Activated naive CD4-positive, alpha-beta T cell treated with Interleukin-2 at 50 U/mL for 16 hours (primary cell): ENCODE measurements at regions not wholly inside any gene's neighbourhood (a gene's known extent, or its start where the extent isn't known, plus 50 kb on each side); places are given as distances from the start of the nearest gene placed in this dataset.

ENCODE experiments used
- DNase-seq: peaks from one replicate; pipeline ENCODE4 v3.0.0-alpha.2; 2020

DNA sequence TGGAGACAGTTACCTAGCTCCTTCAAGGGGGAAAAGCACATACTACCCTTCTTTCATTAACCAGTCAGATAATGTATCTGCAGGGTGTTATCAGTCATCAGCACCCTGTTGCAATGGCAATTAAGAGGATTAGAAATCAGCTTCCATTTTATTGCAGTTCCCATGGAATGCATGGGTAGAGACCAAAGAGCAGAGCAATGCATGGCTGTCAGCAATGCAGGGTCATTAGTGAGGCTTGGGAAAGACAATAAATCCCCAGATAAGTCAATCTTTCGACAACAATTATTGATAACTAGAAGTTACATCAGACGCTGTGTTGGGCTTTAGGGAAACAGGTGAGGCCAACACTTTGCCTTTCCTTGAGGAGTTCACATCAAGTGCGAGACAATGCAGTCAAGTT lies 150.9 kb downstream of the MAFB start:
- no peak for DNase-seq

DNA sequence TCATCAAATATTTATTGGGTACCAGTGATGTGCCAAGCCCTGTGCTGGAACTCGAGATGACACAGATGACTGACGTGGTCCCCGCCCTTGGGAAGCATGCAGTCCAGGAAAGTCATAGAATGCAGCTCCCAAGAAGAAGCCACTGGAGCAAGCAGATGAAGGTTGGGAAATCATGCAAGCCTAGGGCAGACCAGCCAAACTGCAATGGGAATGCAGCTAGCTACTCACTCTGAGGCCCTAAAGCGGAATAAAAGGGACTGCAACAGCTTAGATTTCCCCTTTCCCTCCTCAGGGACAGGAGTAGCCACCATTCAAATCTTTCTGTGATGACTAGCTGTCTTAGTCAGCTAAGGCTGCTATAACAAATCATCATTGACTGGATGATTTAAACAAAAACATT lies 152.2 kb downstream of the MAFB start:
- DNase-seq: no peak

DNA sequence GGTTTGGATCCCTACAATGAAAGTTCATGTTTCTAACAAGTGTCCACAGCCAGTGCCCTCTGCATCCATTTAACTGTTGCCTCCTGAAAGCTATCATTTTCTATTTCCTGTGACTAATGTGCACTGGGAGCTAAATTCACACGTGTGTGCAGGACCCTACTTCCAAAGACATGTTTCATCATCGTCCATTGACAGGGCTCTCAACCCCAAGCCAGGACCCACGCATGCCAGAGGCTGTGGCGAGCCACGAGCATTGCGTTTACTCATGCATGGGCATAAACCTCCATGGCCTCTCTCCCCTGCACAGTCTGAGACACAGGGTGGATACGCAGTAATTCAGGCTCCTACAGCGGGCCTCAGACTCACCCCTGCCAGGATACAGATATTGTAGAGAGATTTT lies 153.2 kb downstream of the MAFB start:
- no peak for DNase-seq

DNA sequence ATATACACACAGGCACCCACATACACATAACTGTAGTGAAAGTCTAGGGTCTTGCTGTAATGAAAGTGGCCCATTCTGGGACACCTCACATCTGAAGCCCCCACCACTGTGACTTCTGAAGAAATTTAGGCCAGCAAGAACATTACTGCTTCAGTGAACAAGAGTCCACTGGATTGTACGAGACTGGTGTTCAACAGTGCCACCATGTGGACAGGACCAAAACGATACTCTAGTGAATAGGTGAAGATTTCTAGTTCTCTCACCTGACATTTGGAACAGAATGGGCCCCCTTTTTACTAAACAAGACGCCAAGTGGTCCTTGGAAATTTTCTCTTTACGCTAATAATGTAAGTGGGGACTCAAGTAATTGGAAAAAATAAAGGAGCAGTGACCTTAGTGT lies 156.9 kb downstream of the MAFB start:
- no peak for DNase-seq

DNA sequence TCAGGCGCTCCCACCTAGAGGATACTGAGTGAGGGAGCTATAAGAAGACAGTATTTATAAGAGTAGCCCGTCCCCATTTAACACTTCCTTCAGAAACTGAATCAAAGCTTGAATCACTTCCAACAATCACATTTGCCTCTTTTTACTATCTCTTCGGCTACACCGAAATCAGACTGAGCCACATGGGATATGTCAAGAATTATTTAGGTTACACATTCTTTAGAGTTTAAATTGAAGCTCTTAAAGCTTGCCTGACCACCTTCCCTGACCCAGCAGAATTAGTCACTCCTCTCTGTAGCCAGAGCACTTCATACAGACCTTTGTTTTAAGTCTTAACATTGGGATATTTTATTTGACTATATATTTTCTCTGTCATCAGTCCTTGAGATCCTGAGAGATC lies 163.7 kb downstream of the MAFB start:
- no peak for DNase-seq

DNA sequence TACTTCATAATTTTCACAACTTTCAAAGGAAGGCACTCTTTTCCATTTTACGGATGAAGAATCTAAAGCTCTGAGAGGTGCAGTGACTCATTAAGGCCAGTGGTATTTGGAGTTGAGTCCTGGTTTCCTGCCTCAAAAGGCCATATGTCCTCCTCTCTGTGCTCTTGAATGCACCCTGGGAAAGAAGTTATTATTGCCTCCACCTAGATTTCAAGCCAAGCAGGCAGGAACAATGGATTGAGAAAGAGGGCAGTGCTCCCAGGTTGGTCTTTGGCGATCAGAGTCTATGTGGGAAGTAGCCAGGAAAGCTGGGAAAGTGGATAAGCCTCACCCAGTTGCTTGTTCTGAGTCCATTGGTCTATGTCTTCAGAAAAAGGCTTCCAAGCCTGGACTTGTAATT lies 165.0 kb downstream of the MAFB start:
- no peak for DNase-seq

DNA sequence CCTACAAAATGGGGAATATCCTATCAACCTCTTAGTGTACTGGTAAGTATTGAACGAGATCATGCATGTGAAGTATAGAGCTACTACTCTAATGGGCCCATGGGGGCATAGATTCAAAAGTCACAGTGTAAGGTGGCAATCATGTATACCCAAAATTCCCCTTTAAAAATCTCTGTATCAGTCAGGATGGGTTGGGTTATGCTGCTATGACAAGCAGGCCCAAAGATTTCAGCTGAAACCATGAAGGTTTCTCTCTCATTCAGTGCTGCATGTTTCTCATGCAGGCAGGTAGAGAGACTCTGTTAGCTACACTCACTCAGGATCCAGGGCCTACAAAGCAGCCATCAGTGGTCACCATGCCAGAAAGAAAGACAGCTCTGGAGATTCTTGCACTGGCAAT lies 166.6 kb downstream of the MAFB start:
- no peak for DNase-seq

DNA sequence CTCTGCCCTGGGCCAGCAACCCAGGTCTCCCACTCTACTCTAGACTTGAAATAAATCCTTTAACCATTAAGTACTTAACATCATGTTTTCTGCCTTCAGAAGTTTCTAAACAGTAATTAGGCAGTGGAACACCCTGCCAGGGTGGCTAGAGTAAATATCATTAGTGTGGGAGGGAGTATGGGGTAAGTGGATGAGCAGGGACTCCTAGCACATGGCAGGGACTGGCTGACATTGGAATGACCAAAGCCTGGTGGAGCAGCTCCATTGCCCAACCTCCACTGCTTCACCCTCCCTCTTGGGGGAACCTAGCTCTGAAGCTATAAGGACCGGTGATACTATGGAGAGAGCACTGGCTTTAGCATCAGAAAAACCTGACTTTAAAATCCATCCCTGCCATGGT lies 167.1 kb downstream of the MAFB start:
- DNase-seq: no peak

DNA sequence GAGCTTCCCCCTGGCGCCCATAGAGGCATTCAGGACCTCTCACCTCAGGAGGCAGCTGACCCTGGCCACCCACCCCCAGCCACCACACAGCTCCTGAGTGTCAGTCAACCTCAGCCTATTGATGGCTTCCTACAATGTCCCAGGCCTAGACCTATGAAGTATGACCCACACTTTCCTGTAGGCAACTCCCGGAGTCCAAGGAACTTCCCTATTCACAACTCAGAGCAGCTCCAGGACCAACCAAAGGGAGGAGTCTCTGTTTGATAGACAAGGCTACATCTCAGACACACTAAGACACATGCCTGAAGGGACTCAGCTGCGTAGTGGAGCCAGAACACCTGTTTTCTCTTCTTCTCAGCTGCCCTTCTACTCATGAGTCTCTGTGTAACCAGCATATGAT lies 169.1 kb downstream of the MAFB start:
- DNase-seq: no peak

DNA sequence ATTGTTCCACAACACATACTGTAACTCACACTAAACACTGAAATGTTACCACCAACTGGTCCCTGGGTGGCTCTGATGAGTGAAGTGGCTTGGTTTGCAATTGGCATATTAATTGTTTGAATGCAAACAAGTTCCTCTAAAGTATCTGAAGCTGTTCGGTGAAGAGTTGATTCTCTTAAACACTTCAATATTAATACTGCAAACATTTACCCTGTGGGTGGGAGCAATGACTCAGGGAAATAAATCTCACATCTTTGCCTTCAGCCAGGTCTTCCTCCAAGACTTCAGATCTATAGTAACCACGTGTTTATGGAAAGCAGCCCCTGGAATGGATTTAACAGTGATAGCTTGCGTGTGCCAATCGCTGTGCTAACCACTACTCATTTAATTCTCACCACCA lies 176.0 kb downstream of the MAFB start:
- no peak for DNase-seq

DNA sequence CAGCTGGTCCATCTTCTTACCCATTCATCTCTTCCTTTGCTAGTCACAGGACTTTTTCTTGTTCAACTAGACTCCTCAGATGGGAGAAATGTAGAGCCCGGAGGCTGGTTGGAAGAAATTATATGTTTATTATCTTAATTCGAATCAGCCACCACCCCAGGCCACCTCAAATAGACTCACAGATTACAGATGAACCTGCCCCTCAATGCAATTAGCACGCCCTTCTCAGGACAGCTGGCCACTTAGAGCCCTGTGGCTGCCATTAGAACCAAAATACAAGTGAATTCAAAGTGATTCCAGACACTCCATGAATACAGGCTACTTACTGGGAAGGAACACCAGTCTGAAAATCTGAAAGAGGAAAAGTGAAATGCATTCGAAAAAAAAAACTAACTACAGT lies 176.4 kb downstream of the MAFB start:
- DNase-seq: no peak

DNA sequence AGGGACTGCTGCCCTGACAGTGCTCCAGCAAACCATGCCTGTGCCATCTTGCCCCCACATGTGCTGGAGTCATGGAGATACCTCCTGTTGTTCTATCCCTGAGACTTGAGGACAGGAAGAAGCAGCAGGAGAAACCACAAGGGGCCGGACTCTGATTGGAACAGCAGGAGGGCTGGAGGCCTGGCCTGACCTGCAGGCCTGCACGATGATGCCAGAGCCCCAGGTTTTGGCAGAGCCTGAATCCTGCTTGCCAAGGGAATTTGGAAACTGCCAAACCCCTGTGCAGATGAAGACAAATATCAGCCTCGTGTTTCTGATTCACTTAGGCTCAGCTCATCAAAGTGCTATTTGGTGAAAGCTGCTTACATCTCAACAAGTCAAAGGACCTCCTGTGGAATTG lies 177.6 kb downstream of the MAFB start:
- DNase-seq: no peak

DNA sequence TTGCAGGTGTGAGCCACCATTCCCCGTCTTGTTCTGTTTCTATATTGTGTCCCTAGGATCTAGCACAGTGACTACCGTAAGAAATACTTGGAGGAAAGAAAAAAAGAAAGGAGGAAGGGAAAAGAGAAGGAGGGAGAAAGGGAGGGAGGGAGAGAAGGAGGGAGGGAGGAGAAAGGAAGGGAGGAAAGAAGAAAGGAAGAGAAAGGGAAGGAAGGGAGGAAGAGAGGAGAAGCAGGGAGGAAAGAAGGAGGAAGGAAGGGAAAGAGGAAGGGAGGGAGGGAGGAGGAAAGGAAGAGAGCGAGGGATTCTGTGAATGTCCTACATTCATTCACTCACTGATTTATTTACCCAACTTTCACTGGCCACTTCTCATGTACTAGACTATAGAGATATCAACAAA lies 178.4 kb downstream of the MAFB start:
- no peak for DNase-seq

DNA sequence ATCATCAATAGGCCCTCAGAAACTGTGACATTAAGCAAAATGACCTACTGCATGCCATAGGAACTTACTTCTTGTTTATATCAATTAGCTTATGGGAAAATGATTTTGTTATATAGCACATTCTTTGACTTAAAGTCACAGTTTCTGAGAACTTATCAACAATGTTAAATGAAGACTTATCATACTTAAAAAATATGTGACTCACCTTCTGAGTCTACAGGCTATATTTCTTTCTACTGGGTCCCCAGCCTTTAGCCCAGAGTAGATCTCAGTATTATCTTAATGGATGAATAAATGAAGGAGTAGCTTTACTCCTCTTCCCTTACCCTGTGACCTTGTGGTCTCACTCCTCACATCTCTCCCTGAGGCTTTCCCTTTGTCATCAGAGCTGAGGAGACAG lies 180.2 kb downstream of the MAFB start:
- DNase-seq: no peak

DNA sequence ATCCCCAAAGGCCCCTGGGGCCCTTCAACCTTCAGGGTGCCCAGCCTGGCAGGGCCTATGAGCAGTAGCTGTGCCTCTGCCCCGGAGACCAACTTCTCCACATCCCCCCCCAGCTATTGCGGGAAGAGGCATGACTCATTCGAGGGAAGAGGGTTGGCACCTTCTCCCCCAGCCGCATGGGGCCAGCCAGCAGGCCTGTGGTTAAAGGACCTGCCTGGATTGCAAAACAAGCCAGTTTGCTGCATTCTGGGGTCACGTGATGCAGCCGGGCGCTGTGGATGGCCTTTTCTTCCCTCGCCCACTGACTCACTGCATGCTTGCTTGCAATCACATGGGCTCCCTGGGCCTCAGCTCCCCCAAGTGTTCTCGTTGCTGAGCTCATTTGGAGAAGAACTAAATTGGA lies 182.5 kb downstream of the MAFB start:
- no peak for DNase-seq

DNA sequence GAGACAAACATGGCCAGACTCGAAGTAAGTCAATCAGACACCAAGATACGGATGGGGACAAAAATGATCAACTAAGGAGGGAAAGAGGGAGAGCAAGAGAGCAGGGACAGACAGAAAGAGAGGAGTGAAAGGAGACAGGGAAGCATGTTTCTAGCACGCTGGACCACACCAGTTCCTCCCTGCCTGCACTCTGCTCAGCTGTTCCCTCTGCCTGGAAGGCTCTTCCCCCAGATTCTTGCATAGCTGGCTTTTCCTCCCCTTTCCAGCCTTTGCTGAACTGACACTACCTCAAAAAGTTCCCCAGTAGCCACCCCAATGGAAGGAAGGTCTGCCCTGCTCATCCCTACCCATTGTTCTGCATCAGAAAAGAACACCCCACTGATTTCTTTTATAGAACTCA lies 185.9 kb downstream of the MAFB start:
- no peak for DNase-seq

DNA sequence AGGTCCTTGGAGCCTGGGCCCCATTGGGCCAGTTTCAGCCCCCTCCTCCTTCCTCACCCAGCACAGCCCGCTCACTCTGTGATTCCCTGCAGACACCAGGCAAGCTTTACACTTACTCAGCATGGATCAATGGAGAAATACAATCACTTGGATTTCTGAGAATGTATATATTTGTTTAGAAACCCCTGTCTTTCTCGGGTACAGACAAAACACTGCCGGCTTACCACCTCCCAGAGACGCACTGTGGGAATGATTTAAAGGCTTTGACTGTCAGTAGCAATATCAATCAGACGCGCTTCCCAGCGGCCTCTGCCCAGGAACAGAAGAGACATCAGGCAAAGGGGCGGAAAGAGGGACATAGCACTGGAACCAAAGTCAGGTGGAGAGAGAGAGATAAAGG lies 186.5 kb downstream of the MAFB start:
- no peak for DNase-seq

DNA sequence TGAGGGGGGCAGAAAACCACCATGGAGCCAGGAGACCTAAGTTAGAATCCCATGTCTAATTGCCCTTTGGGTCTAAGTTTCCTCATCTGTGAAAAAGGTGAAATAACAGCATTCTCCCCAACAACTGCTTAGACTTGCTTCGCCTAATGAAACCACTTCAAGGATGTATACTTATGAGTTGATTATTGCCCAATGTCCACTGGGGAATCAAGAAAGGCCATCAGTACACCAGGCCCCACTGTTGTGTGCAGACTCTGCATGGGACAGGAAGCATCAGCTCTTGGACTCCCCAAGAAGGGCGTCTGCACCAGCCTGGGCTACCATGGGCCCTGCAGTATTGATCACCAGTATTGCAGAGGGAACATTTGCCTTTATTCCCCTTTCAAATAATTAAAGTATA lies 189.6 kb downstream of the MAFB start:
- no peak for DNase-seq

DNA sequence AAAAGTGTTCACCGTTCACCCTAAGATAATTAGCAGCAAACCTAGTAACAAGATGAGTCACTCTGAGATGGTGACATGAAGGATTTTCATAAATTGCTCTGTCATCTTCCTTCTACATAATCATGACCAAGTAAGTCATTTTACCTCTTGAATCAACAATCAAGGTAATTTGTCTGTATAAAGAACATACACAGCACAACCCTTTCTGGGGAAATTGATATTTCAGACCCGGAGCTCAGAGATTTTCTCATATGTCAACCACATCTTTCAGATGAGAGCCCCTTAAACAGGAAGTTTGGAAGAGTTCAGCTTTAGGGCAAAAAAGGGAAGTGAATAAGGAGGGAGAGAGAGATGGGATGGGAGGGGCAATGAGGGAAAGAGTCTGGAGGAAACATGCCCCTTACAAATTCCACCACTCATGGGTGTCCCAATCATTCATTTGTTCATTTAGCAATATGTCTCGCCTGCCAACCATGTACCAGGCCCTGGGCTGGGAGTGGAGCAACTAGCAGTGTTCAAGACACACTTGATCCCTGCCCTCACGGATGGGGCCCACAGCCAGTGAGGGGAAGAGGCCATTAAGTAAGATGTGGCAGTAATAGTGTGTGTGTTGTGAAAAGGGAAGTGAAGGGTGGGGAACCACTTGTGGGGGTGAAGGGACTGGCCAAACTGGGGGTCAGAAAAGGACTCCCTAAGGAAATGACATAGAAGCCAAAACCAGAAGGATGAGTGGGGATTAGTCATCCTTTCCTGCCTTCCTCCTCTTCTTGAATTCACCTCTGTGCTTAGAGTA lies 190.9 kb downstream of the MAFB start:
- no peak for DNase-seq

DNA sequence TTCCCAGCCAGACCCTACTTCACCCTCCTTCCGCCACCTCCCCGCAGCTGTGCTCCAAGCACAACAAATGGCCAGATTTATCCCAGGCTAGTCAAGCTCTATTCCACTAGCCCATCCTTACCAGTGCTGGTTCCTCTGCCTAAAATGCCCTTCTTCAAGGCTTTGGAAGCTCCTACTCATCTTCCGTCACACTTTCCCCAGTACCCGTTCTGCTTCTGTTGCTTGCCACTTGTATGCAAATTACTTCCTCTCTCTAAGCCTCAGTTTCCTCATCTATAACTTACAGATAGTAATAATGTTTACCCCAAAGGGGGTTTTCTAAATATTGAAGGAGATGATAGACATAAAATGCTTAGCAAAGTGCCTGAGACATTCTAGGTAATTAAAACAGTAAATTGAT lies 193.1 kb downstream of the MAFB start:
- DNase-seq: no peak

DNA sequence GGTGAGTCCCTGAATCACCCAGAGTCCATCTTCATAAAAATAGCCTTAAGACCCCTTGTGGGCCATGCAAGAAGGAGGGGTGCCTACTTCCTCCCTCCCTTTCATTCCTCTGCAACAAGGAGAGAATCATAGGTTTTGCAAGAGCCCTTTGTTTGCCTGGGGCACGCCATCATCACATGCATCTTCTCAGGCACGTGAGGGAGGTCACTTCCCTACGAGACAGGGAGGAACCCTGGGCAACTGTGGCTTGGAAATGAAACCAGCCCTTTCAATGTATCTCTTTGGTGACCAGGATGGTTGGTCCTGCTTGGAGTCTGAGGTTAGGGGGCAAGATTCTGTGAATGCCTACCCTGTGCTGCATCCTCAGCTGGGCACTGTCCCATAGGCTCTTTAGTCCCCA lies 194.8 kb downstream of the MAFB start:
- DNase-seq: no peak

DNA sequence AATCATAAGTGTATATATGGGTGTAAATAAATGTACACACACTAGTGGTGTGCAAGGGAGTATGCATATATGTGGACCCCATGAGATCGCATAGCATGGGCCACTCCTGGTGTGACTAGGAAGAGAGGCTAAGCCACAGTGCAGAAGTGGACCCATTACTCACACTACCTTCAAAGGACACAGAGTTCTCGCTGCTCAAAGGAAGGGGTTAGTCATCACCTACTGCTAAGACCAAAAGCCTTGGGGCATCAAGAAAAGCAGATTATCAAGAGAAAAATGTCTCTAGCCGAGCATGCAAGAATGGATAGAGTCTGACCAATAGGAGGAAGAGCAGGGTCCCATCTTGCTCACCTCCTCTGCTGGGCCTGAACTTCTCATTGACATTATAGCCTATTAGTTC lies 195.5 kb downstream of the MAFB start:
- DNase-seq: no peak

DNA sequence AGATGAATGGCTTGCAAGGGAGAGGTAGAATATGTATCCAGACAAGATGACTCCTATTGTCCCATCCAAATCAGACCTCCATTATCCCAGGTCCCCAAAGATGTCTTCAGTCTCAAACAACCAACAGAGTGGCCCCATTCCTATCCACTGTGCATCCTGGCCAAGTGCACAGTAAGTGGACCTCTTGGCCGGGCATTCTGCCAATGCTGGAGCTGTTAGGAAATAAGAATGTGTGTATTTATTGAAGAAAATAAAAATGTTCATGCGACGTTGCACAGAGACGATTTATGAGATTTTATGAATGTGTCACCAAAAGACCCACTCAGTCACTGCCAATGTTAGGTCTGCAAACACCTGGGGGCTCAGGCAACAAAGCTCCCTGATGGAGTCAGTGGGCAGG lies 196.0 kb downstream of the MAFB start:
- DNase-seq: no peak

DNA sequence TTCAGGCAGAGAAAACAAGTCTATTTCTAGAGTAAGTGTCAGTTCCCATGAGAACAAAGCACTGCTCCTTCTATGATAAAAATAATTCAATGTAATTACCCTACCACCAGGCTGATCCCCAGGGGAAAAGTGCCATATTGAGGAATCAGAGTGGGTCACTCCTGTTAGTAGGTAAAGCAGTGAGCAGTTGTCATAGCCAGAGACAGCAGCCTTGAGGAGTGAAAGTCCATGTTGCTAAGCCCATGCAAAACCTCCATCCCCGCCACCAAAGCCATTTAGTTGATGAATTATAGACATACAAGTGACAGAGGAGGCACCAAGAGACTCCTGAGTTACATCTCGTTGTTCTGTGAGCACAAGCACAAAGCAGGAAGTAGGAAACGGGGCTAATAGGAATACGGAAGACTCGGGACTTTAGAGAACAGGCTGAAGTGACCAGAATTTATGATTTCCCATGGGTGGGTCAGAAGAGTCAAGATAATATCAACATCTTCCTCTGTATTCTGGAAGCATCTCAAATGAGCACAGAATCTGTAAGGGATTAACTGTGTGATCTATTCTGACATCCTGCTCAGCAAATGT lies 197.9 kb downstream of the MAFB start:
- no peak for DNase-seq

DNA sequence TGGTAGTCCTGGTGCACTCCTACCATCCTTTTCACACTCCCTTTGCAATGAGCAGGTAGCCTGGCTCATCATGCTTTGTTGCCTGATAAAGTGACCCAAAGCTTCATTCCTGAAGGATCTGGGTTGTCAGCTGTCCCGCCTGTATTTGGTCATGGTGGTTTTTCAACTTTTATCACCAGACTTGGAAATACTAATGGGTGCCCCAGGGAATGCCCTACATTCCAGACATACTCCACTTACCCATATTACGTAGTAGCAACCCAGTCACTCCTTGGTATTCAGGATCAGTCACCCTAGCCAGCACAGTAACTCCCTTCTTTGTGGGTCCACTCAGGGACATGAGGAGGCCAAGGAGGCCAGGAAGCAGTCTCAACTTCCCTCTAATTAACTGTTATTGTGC lies 199.2 kb downstream of the MAFB start:
- DNase-seq: no peak
